ENCODE measurements at regions not wholly inside any gene's neighbourhood (a gene's known extent, or its start where the extent isn't known, plus 50 kb on each side); places are given as distances from the start of the nearest gene placed in this dataset.

DNA sequence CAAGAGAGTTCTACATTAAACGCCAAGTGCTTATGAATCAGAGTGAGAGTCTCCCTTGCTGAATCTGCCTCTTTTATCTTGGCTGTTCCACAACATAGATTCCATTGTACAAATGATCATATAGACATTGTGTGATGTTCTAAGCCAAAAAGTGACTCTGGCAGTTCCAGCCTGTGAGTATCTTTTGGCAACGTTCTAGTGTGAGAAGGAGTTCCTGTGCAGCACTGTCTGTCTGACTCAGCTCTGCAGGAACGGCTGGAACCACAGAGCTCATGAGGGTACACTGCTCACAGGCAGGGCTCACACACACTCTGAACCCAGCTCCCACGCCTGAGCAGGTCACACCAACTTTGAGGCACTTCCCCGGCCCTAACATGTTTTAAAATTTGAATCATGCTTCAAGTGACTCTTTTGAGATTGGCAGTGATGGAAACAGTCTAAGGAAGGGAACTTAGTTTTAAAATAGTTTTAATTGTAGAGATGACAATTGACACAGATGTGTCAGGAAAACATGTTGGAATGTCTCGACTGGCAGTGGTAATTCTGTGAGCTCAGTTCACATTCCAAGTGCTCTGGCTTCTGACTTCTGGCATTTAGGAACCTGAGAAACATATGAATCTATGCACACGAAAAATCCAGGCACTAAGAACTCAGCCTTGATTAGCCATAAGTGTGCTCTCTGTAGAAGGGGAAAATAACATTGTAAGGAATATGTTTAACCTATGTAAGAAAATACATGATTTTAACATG is 272.0 kb downstream of the UQCRFS1 start:
- Histone ChIP-seq H3K36me3 (no peaks in the 10 kb centered on the region), H3K4me1 (no peaks in the 10 kb centered on the region), H3K27me3 (no peaks in the 10 kb centered on the region), H3K4me3 (no peak overlapping the region), H3K9me3 (no peaks in the 10 kb centered on the region), H3K27ac (no peak overlapping the region)
- DNase-seq (ENCODE audit: low spot score in 2 of 2): no peak
- intact Hi-C loops (cut with DNase I; ENCODE audit: low total_unique reads): no loop called here
- TF ChIP-seq POLR2A (IDR thresholded peaks at IDR 0.05) (no peak), POLR2AphosphoS5 (IDR thresholded peaks at IDR 0.05) (no peak)
- TF ChIP-seq, protein P1, sequence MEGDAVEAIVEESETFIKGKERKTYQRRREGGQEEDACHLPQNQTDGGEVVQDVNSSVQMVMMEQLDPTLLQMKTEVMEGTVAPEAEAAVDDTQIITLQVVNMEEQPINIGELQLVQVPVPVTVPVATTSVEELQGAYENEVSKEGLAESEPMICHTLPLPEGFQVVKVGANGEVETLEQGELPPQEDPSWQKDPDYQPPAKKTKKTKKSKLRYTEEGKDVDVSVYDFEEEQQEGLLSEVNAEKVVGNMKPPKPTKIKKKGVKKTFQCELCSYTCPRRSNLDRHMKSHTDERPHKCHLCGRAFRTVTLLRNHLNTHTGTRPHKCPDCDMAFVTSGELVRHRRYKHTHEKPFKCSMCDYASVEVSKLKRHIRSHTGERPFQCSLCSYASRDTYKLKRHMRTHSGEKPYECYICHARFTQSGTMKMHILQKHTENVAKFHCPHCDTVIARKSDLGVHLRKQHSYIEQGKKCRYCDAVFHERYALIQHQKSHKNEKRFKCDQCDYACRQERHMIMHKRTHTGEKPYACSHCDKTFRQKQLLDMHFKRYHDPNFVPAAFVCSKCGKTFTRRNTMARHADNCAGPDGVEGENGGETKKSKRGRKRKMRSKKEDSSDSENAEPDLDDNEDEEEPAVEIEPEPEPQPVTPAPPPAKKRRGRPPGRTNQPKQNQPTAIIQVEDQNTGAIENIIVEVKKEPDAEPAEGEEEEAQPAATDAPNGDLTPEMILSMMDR (IDR thresholded peaks at IDR 0.05): no peak

GRCh38 chr19:28939236-28939635 is 273.7 kb downstream of the UQCRFS1 start:
- TF ChIP-seq POLR2A (IDR thresholded peaks at IDR 0.05): no peak
- TF ChIP-seq POLR2AphosphoS5 (IDR thresholded peaks at IDR 0.05): no peak
- TF ChIP-seq, protein P1 (IDR thresholded peaks at IDR 0.05): no peak
- intact Hi-C loops (cut with DNase I; ENCODE audit: low total_unique reads): no loop called here
- Histone ChIP-seq H3K4me1 (no peaks in the 10 kb centered on the region), H3K36me3 (no peaks in the 10 kb centered on the region), H3K27me3 (no peaks in the 10 kb centered on the region), H3K4me3 (no peak overlapping the region), H3K27ac (no peak overlapping the region), H3K9me3 (no peaks in the 10 kb centered on the region)
- DNase-seq (ENCODE audit: low spot score in 2 of 2): no peak

DNA sequence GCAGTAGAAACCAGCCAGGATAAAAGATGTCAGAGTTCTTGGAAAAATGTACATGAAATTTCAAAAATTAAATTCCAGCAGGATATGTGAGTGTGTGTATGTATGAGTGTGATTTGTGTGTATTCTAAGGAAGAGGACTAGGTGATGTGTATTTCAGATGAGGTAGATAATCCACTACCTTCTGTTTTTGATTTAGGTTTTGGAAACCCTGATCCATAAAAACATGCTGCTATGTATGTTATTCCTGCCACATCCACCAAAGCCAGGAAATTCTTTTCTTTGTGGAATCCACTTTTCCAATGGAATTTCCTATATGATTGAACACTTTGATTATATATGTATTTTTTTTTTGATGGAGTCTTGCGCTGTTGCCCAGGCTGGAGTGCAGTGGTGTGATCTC is 276.9 kb downstream of the UQCRFS1 start:
- no peak overlapping the region for H3K4me3 ChIP-seq
- no peak for DNase-seq (ENCODE audit: low spot score in 2 of 2)
- no peaks in the 10 kb centered on the region for H3K36me3 ChIP-seq
- no peaks in the 10 kb centered on the region for H3K4me1 ChIP-seq
- H3K9me3 ChIP-seq: no peaks in the 10 kb centered on the region
- H3K27me3 ChIP-seq: no peaks in the 10 kb centered on the region
- intact Hi-C loops (cut with DNase I; ENCODE audit: low total_unique reads): no loop called here
- TF ChIP-seq POLR2AphosphoS5 (IDR thresholded peaks at IDR 0.05) (no peak), POLR2A (IDR thresholded peaks at IDR 0.05) (no peak)
- TF ChIP-seq, protein P1 (IDR thresholded peaks at IDR 0.05): no peak
- H3K27ac ChIP-seq: no peak overlapping the region

- intact Hi-C loops (cut with DNase I; ENCODE audit: low total_unique reads): no loop called here
- DNase-seq (ENCODE audit: low spot score in 2 of 2): no peak
- no peak overlapping the region for H3K27ac ChIP-seq
- H3K36me3 ChIP-seq: no peaks in the 10 kb centered on the region
- TF ChIP-seq POLR2A (IDR thresholded peaks at IDR 0.05): no peak
- TF ChIP-seq, protein P1 (IDR thresholded peaks at IDR 0.05): no peak
- no peak for TF ChIP-seq POLR2AphosphoS5 (IDR thresholded peaks at IDR 0.05)
- H3K9me3 ChIP-seq: no peaks in the 10 kb centered on the region
- no peak overlapping the region for H3K4me3 ChIP-seq
- H3K4me1 ChIP-seq: no peaks in the 10 kb centered on the region
- H3K27me3 ChIP-seq: no peaks in the 10 kb centered on the region
These were observed 278.3 kb downstream of the UQCRFS1 start for GRCh38 chr19:28934631-28935030.

DNA sequence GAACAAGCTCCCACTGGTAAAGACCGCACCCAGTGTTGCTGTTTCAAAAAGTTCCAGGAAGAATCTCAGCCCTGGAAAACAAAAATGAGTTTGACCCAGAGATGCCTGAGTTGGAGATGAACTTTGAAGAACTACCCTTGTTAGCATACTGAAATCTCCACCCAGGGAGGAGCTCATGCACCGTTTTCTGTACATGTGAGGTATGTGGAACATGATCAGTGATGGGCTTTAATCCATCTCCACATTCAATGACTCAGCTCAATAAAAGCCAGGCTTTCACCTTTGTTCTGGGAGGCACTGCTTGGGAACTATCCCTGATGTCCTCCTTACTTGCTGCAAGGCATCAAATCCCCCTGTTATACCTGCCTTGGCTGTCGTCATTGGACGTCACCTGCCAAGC is 279.9 kb downstream of the UQCRFS1 start:
- Histone ChIP-seq H3K27ac (no peak overlapping the region), H3K9me3 (no peaks in the 10 kb centered on the region), H3K4me1 (no peaks in the 10 kb centered on the region), H3K27me3 (no peaks in the 10 kb centered on the region), H3K4me3 (no peak overlapping the region), H3K36me3 (no peaks in the 10 kb centered on the region)
- TF ChIP-seq POLR2A (IDR thresholded peaks at IDR 0.05) (no peak), POLR2AphosphoS5 (IDR thresholded peaks at IDR 0.05) (no peak)
- TF ChIP-seq, protein P1 (IDR thresholded peaks at IDR 0.05): no peak
- DNase-seq (ENCODE audit: low spot score in 2 of 2): no peak
- intact Hi-C loops (cut with DNase I; ENCODE audit: low total_unique reads): no loop called here
